GM23338 (cell line): ENCODE measurements at regions not wholly inside any gene's neighbourhood (a gene's known extent, or its start where the extent isn't known, plus 50 kb on each side); places are given as distances from the start of the nearest gene placed in this dataset.

ENCODE experiments used
- ATAC-seq: fragments of 200-7000 bp; cut with Tn5 transposase; 3 replicates; pipeline ENCODE4 v1.9.1; 2020
- DNase-seq: peaks from one replicate; pipeline ENCODE4 v3.0.0-alpha.2; 2015; ENCODE audit warnings: low spot score
- H2AFZ ChIP-seq: fragments of 200-600 bp; sonication (generic); 2 replicates; pipeline ENCODE4 v1.8.0; 2016; ENCODE audit warnings: antibody characterized with exemption, mild to moderate bottlenecking, moderate library complexity
- H3F3A ChIP-seq: fragments of 200-600 bp; sonication (generic); replicated peaks from 2 replicates; pipeline ENCODE4 v1.8.0; 2017; ENCODE audit warnings: antibody characterized with exemption, mixed run types, low read depth
- H3K27ac ChIP-seq: fragments of 200-600 bp; sonication (generic); 2 replicates; pipeline ENCODE4 v1.6.1; 2016; ENCODE audit warnings: low read depth
- H3K27me3 ChIP-seq: fragments of 200-600 bp; sonication (generic); 2 replicates; pipeline ENCODE4 v1.8.0; 2016; ENCODE audit warnings: mild to moderate bottlenecking, mixed run types, moderate library complexity; ENCODE audit not compliant: insufficient read depth
- H3K36me3 ChIP-seq: fragments of 200-600 bp; sonication (generic); 2 replicates; pipeline ENCODE4 v1.8.0; 2016; ENCODE audit warnings: mild to moderate bottlenecking; ENCODE audit not compliant: insufficient read depth
- H3K4me1 ChIP-seq: fragments of 200-600 bp; sonication (generic); 2 replicates; pipeline ENCODE4 v1.8.0; 2016; ENCODE audit warnings: mild to moderate bottlenecking, moderate library complexity; ENCODE audit not compliant: insufficient read depth
- H3K4me2 ChIP-seq: fragments of 200-600 bp; sonication (generic); 2 replicates; pipeline ENCODE4 v1.7.1; 2017; ENCODE audit warnings: mixed run types
- H3K4me3 ChIP-seq: fragments of 200-600 bp; sonication (generic); 2 replicates; pipeline ENCODE4 v1.6.1; 2016; ENCODE audit warnings: mixed run types
- H3K79me2 ChIP-seq: fragments of 200-600 bp; sonication (generic); replicated peaks from 2 replicates; pipeline ENCODE4 v1.8.0; 2017; ENCODE audit warnings: mild to moderate bottlenecking; ENCODE audit not compliant: insufficient read depth
- H3K9me2 ChIP-seq: fragments of 200-600 bp; sonication (generic); 2 replicates; pipeline ENCODE4 v1.8.0; 2017; ENCODE audit not compliant: insufficient read depth
- H4K20me1 ChIP-seq: fragments of 200-600 bp; sonication (generic); replicated peaks from 2 replicates; pipeline ENCODE4 v1.8.0; 2017; ENCODE audit warnings: mild to moderate bottlenecking; ENCODE audit not compliant: insufficient read depth
- H3K27ac Mint-ChIP-seq: 2 replicates; pipeline ENCODE4 v1.8.0; 2020; ENCODE audit warnings: inconsistent platforms, mild to moderate bottlenecking, moderate library complexity, mixed read lengths
- H3K27me3 Mint-ChIP-seq: 3 replicates; pipeline ENCODE4 v1.8.0; 2022; ENCODE audit warnings: low read depth, mild to moderate bottlenecking, moderate library complexity, mixed read lengths, inconsistent platforms; ENCODE audit not compliant: insufficient read depth, poor library complexity
- H3K36me3 Mint-ChIP-seq: 3 replicates; pipeline ENCODE4 v1.8.0; 2021; ENCODE audit warnings: low read depth, mild to moderate bottlenecking, inconsistent platforms, moderate library complexity, mixed read lengths
- H3K4me1 Mint-ChIP-seq: 3 replicates; pipeline ENCODE4 v1.8.0; 2020; ENCODE audit warnings: mild to moderate bottlenecking, inconsistent platforms, mixed read lengths
- H3K4me3 Mint-ChIP-seq: 3 replicates; pipeline ENCODE4 v1.8.0; 2021; ENCODE audit warnings: moderate library complexity, mild to moderate bottlenecking, inconsistent platforms, mixed read lengths
- H3K9me3 Mint-ChIP-seq: 3 replicates; pipeline ENCODE4 v1.8.0; 2020; ENCODE audit warnings: moderate library complexity, mild to moderate bottlenecking, inconsistent platforms, mixed read lengths
- CREB1 ChIP-seq: fragments of 250-450 bp; sonication (Bioruptor Pico); IDR thresholded peaks from 2 replicates; pipeline ENCODE4 v1.5.0; 2020; ENCODE audit warnings: low read depth, mild to moderate bottlenecking, moderate library complexity
- CTCF ChIP-seq, 2 experiments: fragments of 200-600 bp in 1 of 2; sonication (generic) in 1 of 2; conservative IDR thresholded peaks; 2 replicates each; pipeline versions ENCODE4 v1.5.1 to v1.6.1; 2016 to 2017; ENCODE audit warnings: antibody characterized with exemption in 2 of 2, low read depth in 2 of 2, mild to moderate bottlenecking in 2 of 2, moderate library complexity in 1 of 2
- EZH2 ChIP-seq: fragments of 200-600 bp; sonication (generic); IDR thresholded peaks from one replicate; pipeline ENCODE4 v1.8.0; 2017; ENCODE audit warnings: antibody characterized with exemption, mild to moderate bottlenecking, low read depth; ENCODE audit not compliant: unreplicated experiment
- EZH2phosphoT487 ChIP-seq: fragments of 200-600 bp; sonication (generic); IDR thresholded peaks from one replicate; pipeline ENCODE4 v1.8.1; 2018; ENCODE audit warnings: antibody characterized with exemption; ENCODE audit not compliant: unreplicated experiment
- JUNB ChIP-seq: IDR thresholded peaks from one replicate; pipeline ENCODE4 v1.6.1; 2016; ENCODE audit warnings: antibody characterized with exemption; ENCODE audit not compliant: unreplicated experiment
- NANOG ChIP-seq: IDR thresholded peaks from 2 replicates; pipeline ENCODE4 v1.6.1; 2016; ENCODE audit warnings: antibody characterized with exemption, borderline replicate concordance
- POLR2AphosphoS5 ChIP-seq: IDR thresholded peaks from 2 replicates; pipeline ENCODE4 v1.6.1; 2016; ENCODE audit warnings: antibody characterized with exemption, low read depth
- STAT1 ChIP-seq: IDR thresholded peaks from one replicate; pipeline ENCODE4 v1.6.1; 2016; ENCODE audit warnings: antibody characterized with exemption; ENCODE audit not compliant: unreplicated experiment
- ZNF114 ChIP-seq: fragments of 250-450 bp; sonication (Bioruptor Pico); IDR thresholded peaks from 2 replicates; pipeline ENCODE4 v1.5.0; 2020; ENCODE audit warnings: mild to moderate bottlenecking, moderate library complexity
- ZNF331 ChIP-seq: fragments of 250-450 bp; sonication (Bioruptor Pico); IDR thresholded peaks from 2 replicates; pipeline ENCODE4 v1.5.0; 2020; ENCODE audit warnings: low read depth, mild to moderate bottlenecking, moderate library complexity
- TF ChIP-seq, protein P1 (sequence below): IDR thresholded peaks from one replicate; pipeline ENCODE4 v1.6.1; 2018; ENCODE audit warnings: antibody characterized with exemption; ENCODE audit not compliant: unreplicated experiment
- TF ChIP-seq, protein P2 (sequence below): IDR thresholded peaks from 2 replicates; pipeline ENCODE4 v1.6.1; 2016; ENCODE audit warnings: antibody characterized with exemption

- no peak for TF ChIP-seq STAT1
- no peak for TF ChIP-seq JUNB
- no peak for TF ChIP-seq POLR2AphosphoS5
- TF ChIP-seq, protein P1, sequence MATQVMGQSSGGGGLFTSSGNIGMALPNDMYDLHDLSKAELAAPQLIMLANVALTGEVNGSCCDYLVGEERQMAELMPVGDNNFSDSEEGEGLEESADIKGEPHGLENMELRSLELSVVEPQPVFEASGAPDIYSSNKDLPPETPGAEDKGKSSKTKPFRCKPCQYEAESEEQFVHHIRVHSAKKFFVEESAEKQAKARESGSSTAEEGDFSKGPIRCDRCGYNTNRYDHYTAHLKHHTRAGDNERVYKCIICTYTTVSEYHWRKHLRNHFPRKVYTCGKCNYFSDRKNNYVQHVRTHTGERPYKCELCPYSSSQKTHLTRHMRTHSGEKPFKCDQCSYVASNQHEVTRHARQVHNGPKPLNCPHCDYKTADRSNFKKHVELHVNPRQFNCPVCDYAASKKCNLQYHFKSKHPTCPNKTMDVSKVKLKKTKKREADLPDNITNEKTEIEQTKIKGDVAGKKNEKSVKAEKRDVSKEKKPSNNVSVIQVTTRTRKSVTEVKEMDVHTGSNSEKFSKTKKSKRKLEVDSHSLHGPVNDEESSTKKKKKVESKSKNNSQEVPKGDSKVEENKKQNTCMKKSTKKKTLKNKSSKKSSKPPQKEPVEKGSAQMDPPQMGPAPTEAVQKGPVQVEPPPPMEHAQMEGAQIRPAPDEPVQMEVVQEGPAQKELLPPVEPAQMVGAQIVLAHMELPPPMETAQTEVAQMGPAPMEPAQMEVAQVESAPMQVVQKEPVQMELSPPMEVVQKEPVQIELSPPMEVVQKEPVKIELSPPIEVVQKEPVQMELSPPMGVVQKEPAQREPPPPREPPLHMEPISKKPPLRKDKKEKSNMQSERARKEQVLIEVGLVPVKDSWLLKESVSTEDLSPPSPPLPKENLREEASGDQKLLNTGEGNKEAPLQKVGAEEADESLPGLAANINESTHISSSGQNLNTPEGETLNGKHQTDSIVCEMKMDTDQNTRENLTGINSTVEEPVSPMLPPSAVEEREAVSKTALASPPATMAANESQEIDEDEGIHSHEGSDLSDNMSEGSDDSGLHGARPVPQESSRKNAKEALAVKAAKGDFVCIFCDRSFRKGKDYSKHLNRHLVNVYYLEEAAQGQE: no peak
- TF ChIP-seq CREB1: no peak
These were observed 88.8 kb upstream of the RUFY1 start (continued) for GRCh38 chr5:179461576-179461975.

DNA sequence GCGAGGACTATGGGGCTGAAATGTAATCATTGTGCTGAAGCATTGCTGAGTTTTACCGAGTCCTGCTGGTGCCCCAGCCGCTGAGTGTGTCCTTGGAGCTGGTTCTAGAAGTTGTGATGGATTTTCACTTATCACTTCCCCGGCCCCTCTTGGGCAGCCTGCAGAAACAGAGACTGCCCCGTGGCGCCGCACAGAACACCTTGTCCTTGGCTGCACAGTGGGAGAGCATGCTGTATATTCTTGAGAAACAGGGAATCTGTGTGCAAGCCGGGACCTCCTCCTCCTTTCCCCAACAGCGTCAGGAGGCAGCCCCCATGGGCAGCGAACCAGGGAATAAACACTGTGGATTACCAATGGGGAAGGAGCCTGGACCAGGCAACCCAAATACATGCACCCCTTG, 90.6 kb upstream of the RUFY1 start:
- H3K27ac ChIP-seq: no peak overlapping the region
- Mint-ChIP-seq H3K9me3 (peaks cover 28% of the 10 kb centered on the region), H3K4me3 (no peak overlapping the region), H3K27ac (no peak overlapping the region), H3K27me3 (peaks cover 8% of the 10 kb centered on the region), H3K4me1 (no peaks in the 10 kb centered on the region), H3K36me3 (peaks cover 13% of the 10 kb centered on the region)
- H3K4me3 ChIP-seq: no peak overlapping the region
- H3K36me3 ChIP-seq: no peaks in the 10 kb centered on the region
- H2AFZ ChIP-seq: no peak overlapping the region; the same call in 1 of the 2 replicates
- H3K4me2 ChIP-seq: no peak overlapping the region
- H3K9me2 ChIP-seq: peaks cover 4% of the 10 kb centered on the region; the same call in 1 of the 2 replicates
- no peaks in the 10 kb centered on the region for H3K27me3 ChIP-seq
- H3K79me2 ChIP-seq: no peaks in the 10 kb centered on the region
- no peaks in the 10 kb centered on the region for H3K4me1 ChIP-seq
- DNase-seq (no peak), ATAC-seq (no peak)
- no peaks in the 10 kb centered on the region for H3F3A ChIP-seq
- H4K20me1 ChIP-seq: no peaks in the 10 kb centered on the region
- TF ChIP-seq CTCF (conservative IDR thresholded peaks at IDR 0.05; ENCODE audit: low read depth in 2 of 2) (no peak), JUNB (no peak), CREB1 (no peak), NANOG (no peak), EZH2phosphoT487 (no peak), ZNF331 (CRISPR knock-in tag) (no peak), ZNF114 (CRISPR knock-in tag) (no peak), EZH2 (no peak), STAT1 (no peak), POLR2AphosphoS5 (no peak)
- TF ChIP-seq, protein P1: no peak
- TF ChIP-seq, protein P2, sequence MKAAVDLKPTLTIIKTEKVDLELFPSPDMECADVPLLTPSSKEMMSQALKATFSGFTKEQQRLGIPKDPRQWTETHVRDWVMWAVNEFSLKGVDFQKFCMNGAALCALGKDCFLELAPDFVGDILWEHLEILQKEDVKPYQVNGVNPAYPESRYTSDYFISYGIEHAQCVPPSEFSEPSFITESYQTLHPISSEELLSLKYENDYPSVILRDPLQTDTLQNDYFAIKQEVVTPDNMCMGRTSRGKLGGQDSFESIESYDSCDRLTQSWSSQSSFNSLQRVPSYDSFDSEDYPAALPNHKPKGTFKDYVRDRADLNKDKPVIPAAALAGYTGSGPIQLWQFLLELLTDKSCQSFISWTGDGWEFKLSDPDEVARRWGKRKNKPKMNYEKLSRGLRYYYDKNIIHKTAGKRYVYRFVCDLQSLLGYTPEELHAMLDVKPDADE: no peak
